HG03520 (cell line): ENCODE measurements at regions not wholly inside any gene's neighbourhood (a gene's known extent, or its start where the extent isn't known, plus 50 kb on each side); places are given as distances from the start of the nearest gene placed in this dataset.
"Not testable (repeated sequence)": the region's sequence is repeated elsewhere in the genome, so short reads cannot be mapped to it uniquely, and the experiment has no call there.

ENCODE experiments used
- ATAC-seq: cut with Tn5 transposase; IDR thresholded peaks from one replicate; pipeline ENCODE4 v1.9.1; 2021; ENCODE audit warnings: mild to moderate bottlenecking, moderate library complexity; ENCODE audit not compliant: unreplicated experiment

DNA sequence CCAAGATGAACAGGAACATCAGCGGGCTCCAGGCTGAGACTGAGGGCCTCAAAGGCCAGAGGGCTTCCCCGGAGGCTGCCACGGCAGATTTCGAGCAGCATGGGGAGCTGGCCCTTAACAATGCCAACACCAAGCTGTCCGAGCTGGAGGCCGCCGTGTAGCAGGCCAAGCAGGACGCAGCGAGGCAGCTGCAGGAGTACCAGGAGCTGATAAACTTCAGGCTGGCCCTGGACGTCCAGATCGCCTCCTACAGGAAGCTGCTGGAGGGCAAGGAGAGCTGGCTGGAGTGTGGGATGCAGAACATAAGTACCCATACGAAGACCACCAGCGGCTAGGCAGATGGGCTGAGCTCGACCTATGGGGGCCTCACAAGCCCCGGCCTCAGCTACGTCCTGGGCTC lies 823.4 kb upstream of the NEGR1 start:
- ATAC-seq: no peak

DNA sequence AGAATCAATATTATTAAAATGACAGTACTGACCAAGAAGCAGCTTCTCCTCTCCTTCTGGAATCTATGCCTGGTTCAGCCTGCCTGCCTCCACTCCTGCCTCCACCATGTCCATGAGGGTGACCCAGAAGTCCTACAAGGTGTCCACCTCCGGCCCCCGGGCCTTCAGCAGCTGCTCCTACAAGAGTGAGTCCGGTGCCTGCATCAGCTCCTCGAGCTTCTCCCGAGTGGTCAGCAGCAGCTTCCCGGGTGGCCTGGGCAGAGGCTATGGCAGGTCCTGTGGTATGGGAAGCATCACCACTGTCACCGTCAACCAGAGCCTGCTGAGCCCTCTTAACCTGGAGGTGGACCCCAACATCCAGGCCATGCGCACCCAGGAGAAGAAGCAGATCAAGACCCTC lies 822.4 kb upstream of the NEGR1 start:
- no peak for ATAC-seq

DNA sequence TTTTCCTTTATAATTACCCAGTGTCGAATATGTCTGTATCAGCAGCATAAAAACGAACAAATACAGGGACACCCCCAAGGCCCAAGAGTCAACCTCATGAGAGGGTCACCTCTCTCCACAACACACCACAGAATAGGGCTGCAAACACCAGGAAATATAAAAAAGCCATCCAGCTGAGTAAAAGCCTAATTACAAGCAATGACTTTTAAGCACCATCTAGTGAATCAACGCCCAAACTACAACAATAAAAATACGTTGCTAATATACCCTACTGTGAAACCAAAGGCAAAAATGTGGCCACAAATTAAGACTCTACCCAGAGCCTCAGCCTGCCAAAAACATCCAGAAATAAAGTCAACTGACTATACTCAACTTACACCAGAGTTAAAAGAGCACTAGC lies 817.9 kb upstream of the NEGR1 start:
- no peak for ATAC-seq

DNA sequence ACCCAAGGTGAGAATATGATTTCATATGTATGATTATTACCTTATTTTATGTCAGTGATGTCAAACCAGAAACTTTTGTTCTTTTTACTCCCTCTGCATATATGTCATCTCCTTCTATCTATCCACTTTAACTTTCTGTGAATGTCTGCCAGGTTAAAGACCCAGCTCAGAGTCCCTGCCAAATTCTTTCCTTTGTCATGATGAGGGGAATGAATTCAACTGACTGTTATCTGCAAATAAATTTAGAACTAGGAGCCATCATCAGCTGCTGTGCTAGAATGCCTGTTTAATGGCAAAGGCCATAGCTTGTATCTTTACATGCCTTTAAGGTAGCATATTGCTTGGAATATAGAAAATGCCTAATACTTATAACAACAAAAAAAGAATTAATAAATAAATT lies 815.6 kb upstream of the NEGR1 start:
- ATAC-seq: no peak

DNA sequence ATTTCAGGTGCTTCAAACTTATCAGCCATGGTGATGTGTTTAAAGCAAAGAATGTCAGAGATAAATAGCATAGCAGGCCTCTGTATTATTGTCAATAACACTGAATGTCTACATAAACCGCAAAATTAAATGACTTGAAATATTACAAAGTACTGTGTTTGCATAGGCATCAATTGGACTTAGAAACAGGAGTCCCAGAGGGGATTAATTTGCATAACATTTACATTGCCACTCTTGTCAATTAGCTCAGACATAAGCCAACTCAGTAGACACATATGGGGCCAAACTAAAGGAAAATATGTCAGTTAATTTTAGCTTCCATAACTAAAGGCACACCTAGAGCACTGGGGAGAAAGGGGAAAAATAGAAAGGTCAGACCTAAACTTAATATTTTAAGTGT lies 814.5 kb upstream of the NEGR1 start:
- no peak for ATAC-seq

DNA sequence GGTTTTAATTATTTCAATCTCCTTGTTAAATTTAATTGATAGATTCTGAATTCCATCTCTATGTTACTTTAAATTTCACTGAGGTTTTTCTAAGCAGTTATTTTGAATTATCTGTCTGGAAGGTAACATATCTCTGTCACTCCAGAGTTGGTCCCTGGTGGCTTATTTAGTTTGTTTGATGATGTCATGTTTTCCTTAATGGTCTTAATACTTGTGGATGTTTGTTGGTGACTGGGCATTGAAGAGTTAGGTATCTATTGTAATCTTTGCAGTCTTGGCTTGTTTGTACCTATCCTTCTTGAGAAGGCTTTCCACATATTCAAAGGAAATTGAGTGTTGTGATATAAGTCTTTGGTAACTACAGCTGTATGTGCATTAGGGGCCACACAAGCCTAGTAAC lies 810.0 kb upstream of the NEGR1 start:
- no peak for ATAC-seq

DNA sequence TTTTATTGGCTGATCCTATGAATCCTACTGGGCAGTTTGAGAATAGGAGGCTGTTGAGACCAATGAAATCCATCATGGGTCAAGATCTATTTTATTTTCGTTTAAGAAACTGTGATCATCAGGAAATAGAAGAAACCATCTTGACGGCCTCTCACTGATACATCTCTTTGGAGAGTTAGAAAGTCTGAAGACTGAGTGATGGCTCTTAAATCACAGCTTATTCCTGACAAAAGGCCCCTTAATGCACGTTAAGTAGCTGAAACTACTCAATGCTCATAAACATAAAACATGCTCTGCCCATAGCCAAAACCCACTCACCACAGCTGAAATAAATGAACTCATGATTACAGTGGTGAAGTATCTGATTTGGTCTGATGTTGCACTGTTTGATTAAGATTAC lies 784.5 kb upstream of the NEGR1 start:
- ATAC-seq: no peak

DNA sequence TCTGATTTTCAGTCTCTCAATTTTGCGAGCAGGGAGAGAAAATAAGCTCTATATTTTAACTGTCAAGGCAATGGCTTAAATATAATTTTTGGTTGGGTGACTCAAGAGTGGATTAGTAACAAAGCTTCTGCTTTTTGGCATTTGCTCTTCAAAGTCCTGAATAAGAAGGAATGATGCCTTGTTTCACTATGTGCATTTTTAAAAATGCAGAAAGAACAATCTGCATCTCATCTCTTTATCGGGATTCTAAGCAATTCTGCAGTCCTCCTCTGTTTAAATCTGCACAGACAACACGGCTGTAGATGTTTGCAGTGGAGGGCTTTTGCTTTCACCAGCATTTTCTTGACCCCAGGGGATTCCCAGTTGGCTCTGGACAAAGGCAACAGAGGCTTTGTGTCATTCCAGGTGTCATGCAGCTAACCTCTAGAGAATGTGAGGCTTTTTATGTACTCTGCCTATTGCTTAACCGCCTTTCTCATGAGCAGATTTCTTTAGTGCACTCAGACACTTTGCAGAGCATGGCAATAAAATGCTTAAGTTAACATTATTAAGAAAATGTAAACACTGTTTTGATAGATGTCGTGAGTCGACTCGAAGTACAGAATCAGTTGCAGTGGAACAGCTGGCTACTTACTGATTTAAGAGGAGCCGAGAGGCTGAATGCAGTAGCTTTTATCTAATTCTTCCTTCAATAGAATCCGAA lies 783.2 kb upstream of the NEGR1 start:
- no peak for ATAC-seq

DNA sequence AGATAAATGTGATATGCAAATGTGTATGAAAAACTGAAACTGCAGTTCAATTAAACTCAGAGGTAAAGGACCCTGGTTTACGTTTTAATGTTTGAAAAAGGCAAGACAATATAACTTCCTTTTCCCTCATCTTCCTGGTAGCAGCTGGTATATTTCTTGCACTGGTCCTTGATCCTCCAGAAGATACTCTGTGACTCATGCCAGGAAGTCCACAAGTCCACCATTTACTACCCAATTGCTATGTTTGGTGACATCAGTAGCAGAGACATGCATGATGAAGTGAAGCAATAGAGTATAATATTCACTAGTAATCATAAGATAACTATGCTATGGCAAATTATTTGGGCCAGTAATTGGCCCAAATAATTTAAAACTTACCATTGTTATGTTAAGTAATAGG lies 774.5 kb upstream of the NEGR1 start:
- ATAC-seq: no peak

DNA sequence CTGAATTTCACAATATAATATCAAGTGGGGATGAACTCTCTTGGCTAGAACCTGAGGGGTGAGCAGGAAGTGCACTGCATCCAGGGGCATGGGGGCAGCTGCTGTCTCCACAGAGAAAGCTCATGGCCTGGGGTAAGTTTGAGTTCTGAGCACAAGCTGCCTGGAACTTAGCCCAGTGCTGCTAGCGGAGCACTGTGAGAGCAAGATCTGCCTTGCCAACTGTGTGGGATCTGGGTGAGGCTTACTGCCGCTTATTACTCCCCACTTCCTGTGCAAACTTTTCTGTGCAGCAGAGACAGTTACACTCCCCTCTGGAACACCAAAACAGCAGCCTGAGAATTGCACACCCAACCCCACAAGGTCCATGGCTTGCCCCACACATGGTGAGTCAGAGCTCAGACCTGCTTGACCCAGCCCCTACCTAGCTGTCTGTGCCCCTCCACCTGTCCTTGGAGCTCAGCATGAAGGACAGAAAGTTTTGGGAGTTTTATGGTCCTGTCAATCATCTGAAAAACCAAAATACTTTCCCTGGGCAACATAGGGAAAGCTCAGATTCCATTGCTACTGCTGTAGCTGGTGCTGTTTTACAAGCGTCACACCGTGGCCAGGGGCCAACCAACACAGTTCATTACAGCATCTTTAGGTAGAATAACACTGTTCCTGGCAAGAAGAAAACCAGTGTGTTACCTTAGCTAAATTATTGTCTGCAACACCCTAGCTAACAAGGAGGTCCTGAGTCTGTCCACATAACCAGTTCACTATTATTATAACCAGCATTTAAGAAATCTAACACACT lies 762.1 kb upstream of the NEGR1 start:
- ATAC-seq: no peak

DNA sequence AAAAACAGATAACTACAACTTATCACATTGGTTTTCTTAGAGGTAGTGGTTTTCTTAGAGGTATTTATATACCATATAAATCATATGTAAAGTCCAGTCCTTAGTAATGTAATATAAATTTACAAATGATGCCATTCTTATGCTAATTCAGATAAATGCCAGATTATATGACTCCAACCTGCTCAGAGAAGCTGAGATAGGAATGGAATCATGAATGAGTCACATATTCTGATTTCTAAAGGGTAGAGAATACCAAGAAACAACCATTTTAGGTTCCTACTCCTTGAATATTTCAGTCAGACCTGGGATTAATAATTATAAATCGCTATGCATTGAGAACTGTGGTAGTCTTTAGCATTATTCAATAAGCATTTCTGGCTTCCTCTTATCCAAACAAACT lies 760.1 kb upstream of the NEGR1 start:
- no peak for ATAC-seq

DNA sequence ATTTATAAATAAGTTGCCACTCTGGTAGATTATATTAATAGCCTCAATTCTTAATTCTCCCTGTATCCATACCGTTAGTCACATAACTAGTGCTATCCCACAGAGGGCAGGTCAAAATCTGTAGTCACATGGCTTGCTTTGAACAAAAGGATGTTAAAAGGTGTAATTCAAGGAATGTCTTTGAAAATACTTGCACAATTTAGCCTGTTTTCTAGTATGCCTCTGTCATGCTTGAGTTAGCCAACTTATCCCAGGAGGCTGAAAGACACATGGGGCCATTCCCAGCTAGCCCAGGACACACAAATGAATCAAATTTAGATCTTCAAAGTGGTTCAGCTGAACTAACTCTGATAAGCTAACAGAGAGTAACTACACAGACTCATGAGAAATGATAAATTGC lies 758.5 kb upstream of the NEGR1 start:
- ATAC-seq: no peak

DNA sequence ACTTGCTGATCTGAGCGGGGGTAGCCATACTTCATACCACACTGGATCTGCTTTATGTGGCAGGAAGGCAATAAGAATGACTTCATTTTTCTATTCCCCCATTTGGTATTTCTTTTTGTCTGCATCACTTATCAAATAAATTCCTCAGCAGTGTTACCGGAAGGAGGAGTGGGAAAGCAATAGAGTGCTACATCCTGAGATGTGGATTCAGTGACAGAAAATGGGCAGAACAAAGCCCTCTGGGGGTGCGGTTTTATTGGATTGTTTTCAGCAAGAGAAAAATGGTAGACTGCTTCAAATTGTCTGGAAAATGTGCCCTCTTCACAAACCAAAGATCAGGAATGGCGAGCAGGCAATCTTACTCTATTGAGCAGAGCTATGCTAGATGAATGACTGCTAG lies 751.9 kb upstream of the NEGR1 start:
- no peak for ATAC-seq

DNA sequence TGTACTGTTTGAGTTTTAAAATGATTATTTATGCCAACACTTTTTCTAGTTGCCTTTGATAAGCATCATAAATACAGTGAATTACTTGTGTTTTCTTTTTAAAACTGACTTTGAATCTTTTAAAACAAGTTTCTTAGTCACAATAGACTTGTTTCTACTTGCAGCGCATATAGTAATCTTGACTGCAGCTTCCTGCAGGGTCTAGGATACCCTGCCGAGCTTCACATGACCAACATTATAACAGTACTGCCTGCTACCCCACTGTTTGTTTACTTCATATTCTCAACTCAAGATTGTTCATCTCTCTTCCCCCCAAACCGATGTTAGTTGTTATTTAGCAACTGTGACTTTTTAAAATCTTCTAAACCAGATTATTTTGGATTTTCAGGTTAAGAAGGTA lies 751.3 kb upstream of the NEGR1 start:
- no peak for ATAC-seq

DNA sequence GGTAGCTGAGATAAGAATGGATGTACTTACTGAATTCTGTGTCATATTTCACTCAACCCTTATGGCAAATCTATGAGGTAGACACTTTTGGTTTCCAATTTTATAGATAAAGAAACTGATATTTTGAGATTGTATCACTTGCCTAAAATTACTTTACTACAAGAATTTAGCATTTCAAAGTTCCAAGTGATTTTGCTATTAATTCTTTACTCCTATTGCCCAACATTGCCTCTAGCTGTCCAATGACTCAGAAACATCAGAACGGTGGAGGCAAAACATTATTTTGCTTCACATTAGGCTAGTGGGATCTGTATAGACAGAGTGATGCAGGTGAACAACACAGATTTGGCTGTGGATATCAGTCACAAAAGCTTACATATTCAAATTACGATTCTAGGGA lies 747.2 kb upstream of the NEGR1 start:
- no peak for ATAC-seq

DNA sequence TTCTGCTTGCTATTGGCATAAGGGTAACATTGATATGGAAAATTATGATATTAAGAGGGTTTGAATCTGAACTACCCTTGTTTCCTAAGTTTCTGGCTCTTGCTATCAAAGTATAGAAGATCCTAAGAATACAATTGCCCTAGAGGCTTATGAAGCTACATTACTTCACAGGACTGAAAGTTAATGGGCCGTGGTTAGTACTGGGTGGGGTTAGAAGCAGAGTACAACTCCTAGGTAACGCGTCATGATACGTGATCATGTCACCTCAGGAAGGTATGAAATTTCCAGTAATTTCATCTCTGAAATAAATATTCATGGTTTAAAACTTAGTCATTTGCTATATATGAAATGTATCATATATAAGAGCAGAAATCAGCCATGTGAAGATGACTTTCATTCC lies 743.8 kb upstream of the NEGR1 start:
- no peak for ATAC-seq

DNA sequence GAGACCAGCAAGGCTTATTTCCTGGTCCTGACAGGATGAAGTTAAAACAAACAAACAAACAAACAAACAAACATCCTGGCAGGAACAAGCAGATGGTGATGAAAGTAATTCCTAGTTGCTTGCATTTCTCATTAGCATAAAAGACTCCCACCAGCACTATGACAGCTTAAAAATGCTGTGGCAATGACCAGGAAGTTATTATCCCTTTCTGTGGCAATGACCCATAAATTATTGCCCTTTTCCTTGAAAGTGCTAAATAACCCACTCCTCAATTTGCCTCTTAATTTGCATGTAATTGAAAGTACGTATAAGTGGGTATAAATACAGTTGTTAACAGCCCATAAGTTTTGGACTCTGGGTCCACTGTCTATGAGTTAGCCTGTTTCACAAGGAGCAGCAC lies 727.6 kb upstream of the NEGR1 start:
- ATAC-seq: no peak

DNA sequence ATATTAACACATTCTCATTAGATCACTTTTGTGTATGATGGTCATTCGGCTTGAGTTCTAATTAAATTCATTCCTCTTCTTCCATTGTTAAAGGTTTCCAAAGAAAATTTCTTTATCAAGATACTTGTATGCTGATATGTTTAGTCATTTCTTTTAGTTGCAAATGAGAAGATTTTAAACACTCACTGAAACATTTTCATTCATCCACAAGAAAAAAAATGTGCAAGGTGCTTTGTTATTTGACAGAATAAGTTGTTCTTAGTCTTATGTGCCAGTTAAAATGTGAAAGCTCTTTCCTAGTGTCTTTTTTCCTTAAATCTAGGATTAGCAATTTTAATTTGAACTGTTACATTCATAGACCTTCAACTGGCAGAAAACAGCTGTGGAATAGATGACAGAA lies 727.0 kb upstream of the NEGR1 start:
- no peak for ATAC-seq

DNA sequence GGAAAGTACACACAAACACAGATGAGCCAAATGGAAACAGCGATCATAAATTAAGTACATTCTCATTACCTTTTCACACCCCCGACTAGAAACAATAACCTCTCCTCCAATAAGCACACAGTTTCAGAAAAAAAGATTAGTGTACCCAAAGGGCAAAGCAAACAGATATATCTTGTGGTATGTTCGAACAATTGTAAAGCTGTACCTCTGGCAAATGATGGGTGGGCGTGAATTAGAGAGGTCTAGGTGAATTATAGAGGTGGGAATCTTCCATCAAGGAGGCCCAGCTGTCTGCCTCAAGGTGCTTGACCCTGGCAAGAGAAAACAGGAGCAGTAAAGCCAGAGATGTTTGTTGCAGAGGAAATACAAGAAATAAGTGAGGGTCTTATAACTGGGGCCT lies 715.3 kb upstream of the NEGR1 start:
- no peak for ATAC-seq

DNA sequence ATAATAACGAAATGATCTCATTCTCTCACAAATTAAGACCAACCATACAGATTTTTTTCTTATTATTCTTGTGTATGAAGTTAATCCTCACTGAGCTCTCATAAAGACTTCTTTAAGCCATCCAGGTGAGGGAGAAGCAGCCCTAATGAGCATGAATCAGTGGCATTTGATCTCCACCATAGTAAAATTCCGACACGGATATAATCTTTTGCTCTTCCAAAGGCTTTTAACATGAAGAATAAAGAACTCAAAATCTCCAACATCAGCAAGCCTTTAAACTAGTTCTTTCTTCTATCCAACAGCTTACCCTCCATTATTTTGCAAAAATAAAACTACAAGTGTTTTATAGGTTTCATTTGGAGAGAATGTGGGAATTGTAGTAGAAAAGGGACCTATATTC lies 714.7 kb upstream of the NEGR1 start:
- no peak for ATAC-seq

DNA sequence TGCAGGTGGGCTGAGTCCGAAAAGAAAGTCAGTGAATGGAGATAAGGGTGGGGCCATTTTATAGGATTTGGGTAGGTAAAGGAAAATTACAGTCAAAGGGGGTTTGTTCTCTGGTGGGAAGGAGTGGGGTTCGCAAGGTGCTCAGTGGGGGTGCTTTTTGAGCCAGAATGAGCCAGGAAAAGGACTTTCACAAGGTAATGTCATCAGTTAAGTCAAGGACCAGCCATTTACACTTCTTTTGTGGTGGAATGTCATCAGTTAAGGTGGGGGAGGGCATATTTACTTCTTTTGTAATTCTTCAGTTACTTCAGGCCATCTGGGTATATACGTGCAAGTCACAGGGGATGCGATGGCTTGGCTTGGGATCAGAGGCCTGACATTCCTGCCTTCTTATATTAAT lies 705.5 kb upstream of the NEGR1 start:
- not testable (repeated sequence) for ATAC-seq

DNA sequence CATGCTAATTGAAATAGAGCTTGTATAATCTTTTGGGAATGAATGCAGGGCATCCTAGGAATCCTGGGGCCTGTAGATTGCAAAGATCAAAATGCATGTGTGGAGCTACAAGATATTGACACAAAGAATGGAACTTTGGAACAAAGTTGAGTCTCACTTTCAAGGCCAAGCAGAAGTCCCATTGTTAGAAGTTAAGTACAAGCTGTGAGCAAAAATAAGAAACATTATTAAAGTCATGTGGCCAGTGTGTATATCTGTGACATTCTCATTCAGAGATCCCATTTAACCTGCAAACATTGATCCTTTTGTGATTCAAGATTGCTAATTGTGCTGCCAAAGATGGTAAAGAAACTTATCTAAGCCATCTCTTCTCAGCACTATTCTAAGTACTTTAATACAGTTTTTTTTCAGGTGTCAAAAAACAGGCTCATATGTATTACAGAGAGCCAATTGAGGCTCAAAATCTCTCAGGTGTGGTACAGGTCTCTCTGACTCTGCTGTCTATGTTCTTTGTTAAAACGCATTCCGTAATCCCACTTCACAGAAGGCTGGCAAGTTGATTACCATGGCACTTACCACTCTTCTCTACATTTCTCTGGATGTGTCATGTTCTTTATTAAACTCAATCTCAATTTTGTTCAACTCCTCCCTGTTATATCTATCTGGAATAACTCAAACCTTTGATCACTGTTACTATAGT lies 704.4 kb upstream of the NEGR1 start:
- ATAC-seq: no peak
